CD4-positive, alpha-beta T cell (primary cell): ENCODE measurements at regions not wholly inside any gene's neighbourhood (a gene's known extent, or its start where the extent isn't known, plus 50 kb on each side); places are given as distances from the start of the nearest gene placed in this dataset.

Experiments
- ATAC-seq: fragments of 200-7000 bp; cut with Tn5 transposase; one replicate; pipeline ENCODE4 v1.10.0; 2022; ENCODE audit warnings: mild to moderate bottlenecking; ENCODE audit not compliant: poor library complexity
- CTCF ChIA-PET: fragments of 350-600 bp; sonication (Branson Sonifier 250); formaldehyde crosslinking; loops from one replicate; lab custom pipeline; 2021; ENCODE audit warnings: antibody characterized with exemption, inconsistent platforms; lab: Charles Lee
- POLR2A ChIA-PET: fragments of 350-600 bp; sonication (Branson Sonifier 250); formaldehyde crosslinking; loops from one replicate; lab custom pipeline; 2021; ENCODE audit warnings: antibody characterized with exemption, inconsistent platforms; lab: Charles Lee
- DNase-seq, 14 experiments: peaks; one replicate each; pipeline ENCODE4 v3.0.0-alpha.2; 2013 to 2020; ENCODE audit warnings: mixed read lengths in 2 of 14
- H3K27ac ChIP-seq, 2 donors: one replicate each; pipeline versions ENCODE4 v1.5.1 to v1.7.0; 2013; ENCODE audit warnings: low read length in 2 of 2, low read depth in 1 of 2, mild to moderate bottlenecking in 1 of 2
- H3K27me3 ChIP-seq, 2 experiments: 1 replicate in 1 of 2; 2 replicates in 1 of 2; pipeline versions ENCODE4 v1.6.1 to v1.7.0; 2013; ENCODE audit warnings: low read length in 2 of 2, control low read depth in 1 of 2, mild to moderate bottlenecking in 1 of 2, moderate library complexity in 1 of 2; ENCODE audit not compliant: insufficient read depth in 2 of 2, control insufficient read depth in 1 of 2
- H3K36me3 ChIP-seq: one replicate; pipeline ENCODE4 v1.6.1; 2013; ENCODE audit warnings: low read length, control low read depth; ENCODE audit not compliant: insufficient read depth
- H3K4me1 ChIP-seq: one replicate; pipeline ENCODE4 v1.6.1; 2013; ENCODE audit warnings: low read length, control low read depth; ENCODE audit not compliant: insufficient read depth
- H3K4me3 ChIP-seq: one replicate; pipeline ENCODE4 v1.5.1; 2013; ENCODE audit warnings: mild to moderate bottlenecking, low read length, moderate library complexity
- H3K9me3 ChIP-seq, 2 experiments: 1 replicate in 1 of 2; 2 replicates in 1 of 2; pipeline versions ENCODE4 v1.6.1 to v1.7.0; 2013; ENCODE audit warnings: low read length in 2 of 2, mild to moderate bottlenecking in 2 of 2, control low read depth in 1 of 2, moderate library complexity in 1 of 2; ENCODE audit not compliant: control insufficient read depth in 1 of 2, insufficient read depth in 1 of 2
- H3K27ac Mint-ChIP-seq: one replicate; pipeline ENCODE4 v1.8.0; 2020; ENCODE audit warnings: mixed read lengths
- H3K27me3 Mint-ChIP-seq: one replicate; pipeline ENCODE4 v1.8.0; 2021; ENCODE audit warnings: mixed read lengths
- H3K36me3 Mint-ChIP-seq: one replicate; pipeline ENCODE4 v1.8.0; 2021; ENCODE audit warnings: low read depth, mixed read lengths
- H3K4me1 Mint-ChIP-seq: one replicate; pipeline ENCODE4 v1.8.0; 2021; ENCODE audit warnings: low read depth, mixed read lengths
- H3K4me3 Mint-ChIP-seq: one replicate; pipeline ENCODE4 v1.8.0; 2020; ENCODE audit warnings: mild to moderate bottlenecking, mixed read lengths
- H3K9me3 Mint-ChIP-seq: one replicate; pipeline ENCODE4 v1.8.0; 2020; ENCODE audit warnings: mixed read lengths
- CTCF ChIP-seq: fragments of 200-600 bp; IDR thresholded peaks from one replicate; pipeline ENCODE4 v1.8.0; 2022; ENCODE audit warnings: antibody characterized with exemption, mild to moderate bottlenecking
- intact Hi-C, 2 experiments: fragments of 100-400 bp; cut with DNase I in 1 of 2; cut with micrococcal nuclease in 1 of 2; formaldehyde crosslinking; loops; one replicate each; pipeline versions ENCODE4 v1.15.1 to v1.9.0; 2023 to 2025; cut with DNase I, micrococcal nuclease

GRCh38 chr11:97389270-97389669 is 999.5 kb downstream of the JRKL start:
- Mint-ChIP-seq H3K4me1 (no peaks in the 10 kb centered on the region), H3K9me3 (peaks cover 2% of the 10 kb centered on the region), H3K27ac (no peak overlapping the region), H3K27me3 (no peaks in the 10 kb centered on the region), H3K36me3 (no peaks in the 10 kb centered on the region), H3K4me3 (no peak overlapping the region)
- Histone ChIP-seq H3K36me3 (no peaks in the 10 kb centered on the region), H3K27me3 (no peaks in the 10 kb centered on the region), H3K4me1 (no peaks in the 10 kb centered on the region), H3K9me3 (peaks cover 0 to 5% of the 10 kb centered on the region in 2 experiments), H3K4me3 (no peak overlapping the region), H3K27ac (no peak overlapping the region)
- no peak for TF ChIP-seq CTCF
- ChIA-PET CTCF (no interaction called here), POLR2A (no interaction called here)
- ATAC-seq = no peak
- no peak for DNase-seq
- intact Hi-C loops = no loop called here

GRCh38 chr11:97398246-97398645 is 1008.4 kb downstream of the JRKL start:
- peaks cover 18% of the 10 kb centered on the region for H3K9me3 Mint-ChIP-seq
- no peak for TF ChIP-seq CTCF
- H3K27ac ChIP-seq = no peak overlapping the region
- POLR2A ChIA-PET = no interaction called here
- peaks cover 6 to 10% of the 10 kb centered on the region in 2 experiments for H3K9me3 ChIP-seq
- CTCF ChIA-PET = no interaction called here
- no peaks in the 10 kb centered on the region for H3K4me1 Mint-ChIP-seq
- ATAC-seq (no peak), DNase-seq (no peak)
- H3K27ac Mint-ChIP-seq = no peak overlapping the region
- no peak overlapping the region for H3K4me3 ChIP-seq
- no peaks in the 10 kb centered on the region for H3K36me3 ChIP-seq
- H3K4me3 Mint-ChIP-seq = no peak overlapping the region
- intact Hi-C loops = no loop called here
- H3K4me1 ChIP-seq = no peaks in the 10 kb centered on the region
- H3K27me3 Mint-ChIP-seq = no peaks in the 10 kb centered on the region
- no peaks in the 10 kb centered on the region for H3K36me3 Mint-ChIP-seq
- no peaks in the 10 kb centered on the region for H3K27me3 ChIP-seq

GRCh38 chr11:97409141-97409540 is 1019.3 kb downstream of the JRKL start:
- Histone ChIP-seq H3K9me3 (peaks cover 12 to 13% of the 10 kb centered on the region in 2 experiments), H3K27ac (no peak overlapping the region), H3K27me3 (no peaks in the 10 kb centered on the region), H3K4me1 (no peaks in the 10 kb centered on the region), H3K36me3 (no peaks in the 10 kb centered on the region), H3K4me3 (no peak overlapping the region)
- no peaks in the 10 kb centered on the region for H3K4me1 Mint-ChIP-seq
- ATAC-seq (no peak), DNase-seq (no peak)
- no peak for TF ChIP-seq CTCF
- ChIA-PET CTCF (no interaction called here), POLR2A (no interaction called here)
- H3K9me3 Mint-ChIP-seq = peaks cover 10% of the 10 kb centered on the region
- H3K4me3 Mint-ChIP-seq = no peak overlapping the region
- H3K36me3 Mint-ChIP-seq = no peaks in the 10 kb centered on the region
- intact Hi-C loops = no loop called here
- no peaks in the 10 kb centered on the region for H3K27me3 Mint-ChIP-seq
- H3K27ac Mint-ChIP-seq = no peak overlapping the region
